Activated T-cell treated with anti-CD3 and anti-CD28 coated beads, Interleukin-2, amount 50 U/mL, for 24 hours (primary cell): ENCODE measurements at regions not wholly inside any gene's neighbourhood (a gene's known extent, or its start where the extent isn't known, plus 50 kb on each side); places are given as distances from the start of the nearest gene placed in this dataset.
"Not testable (repeated sequence)": the region's sequence is repeated elsewhere in the genome, so short reads cannot be mapped to it uniquely, and the experiment has no call there.

Source experiments
- DNase-seq: peaks from one replicate; pipeline ENCODE4 v3.0.0-alpha.2; 2020
- H3K27ac Mint-ChIP-seq: 2 replicates; pipeline ENCODE4 v1.8.0; 2020; ENCODE audit warnings: mild to moderate bottlenecking, mixed read lengths
- H3K27me3 Mint-ChIP-seq: 2 replicates; pipeline ENCODE4 v1.8.0; 2020; ENCODE audit warnings: mixed read lengths
- H3K36me3 Mint-ChIP-seq: 2 replicates; pipeline ENCODE4 v1.8.0; 2020; ENCODE audit warnings: low read depth, mixed read lengths
- H3K4me1 Mint-ChIP-seq: 2 replicates; pipeline ENCODE4 v1.8.0; 2020; ENCODE audit warnings: low read depth, mixed read lengths
- H3K4me3 Mint-ChIP-seq: 2 replicates; pipeline ENCODE4 v1.8.0; 2020; ENCODE audit warnings: mild to moderate bottlenecking, moderate library complexity, mixed read lengths
- H3K9me3 Mint-ChIP-seq: 2 replicates; pipeline ENCODE4 v1.8.0; 2020; ENCODE audit warnings: mixed read lengths

DNA sequence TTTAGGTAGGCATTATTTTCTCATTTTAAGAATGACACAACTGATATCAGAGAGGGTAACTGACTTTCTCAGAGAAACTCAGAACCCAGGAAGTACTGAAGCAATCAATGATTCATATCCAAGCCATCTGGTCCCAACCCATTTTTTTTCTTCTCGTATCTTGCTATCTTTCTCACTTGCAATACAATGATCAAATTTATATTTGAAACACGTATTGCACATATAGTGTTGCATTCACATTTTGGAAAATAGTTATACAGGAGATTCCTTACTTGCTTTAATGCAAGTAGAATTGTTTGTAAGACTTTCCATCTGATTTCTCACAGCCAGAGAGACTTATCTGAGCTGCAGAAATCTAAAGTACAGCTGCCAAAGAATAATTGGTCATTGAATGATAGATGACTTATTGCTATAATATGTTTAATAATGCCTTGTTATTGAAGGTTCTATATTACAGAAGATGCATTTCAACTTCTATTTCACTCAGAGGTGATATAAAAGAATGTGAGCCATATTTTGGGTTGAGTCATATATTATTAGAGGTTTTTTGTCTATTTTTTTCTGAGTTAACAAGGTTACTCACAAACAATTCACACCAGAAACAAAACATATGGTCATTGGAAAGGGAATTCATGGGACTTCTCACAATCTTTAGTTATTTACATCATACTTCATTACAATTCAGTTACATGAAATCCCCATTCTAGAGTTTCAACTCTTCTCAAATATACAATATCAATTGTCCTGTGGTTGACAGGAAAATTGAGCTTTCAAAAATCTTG, 337.5 kb upstream of the CITED2 start:
- H3K27ac Mint-ChIP-seq, result no peak overlapping the region
- peaks cover 13% of the 10 kb centered on the region for H3K27me3 Mint-ChIP-seq
- no peaks in the 10 kb centered on the region for H3K36me3 Mint-ChIP-seq
- H3K4me3 Mint-ChIP-seq, result no peak overlapping the region
- H3K9me3 Mint-ChIP-seq, result no peaks in the 10 kb centered on the region
- DNase-seq, result no peak
- no peaks in the 10 kb centered on the region for H3K4me1 Mint-ChIP-seq

DNA sequence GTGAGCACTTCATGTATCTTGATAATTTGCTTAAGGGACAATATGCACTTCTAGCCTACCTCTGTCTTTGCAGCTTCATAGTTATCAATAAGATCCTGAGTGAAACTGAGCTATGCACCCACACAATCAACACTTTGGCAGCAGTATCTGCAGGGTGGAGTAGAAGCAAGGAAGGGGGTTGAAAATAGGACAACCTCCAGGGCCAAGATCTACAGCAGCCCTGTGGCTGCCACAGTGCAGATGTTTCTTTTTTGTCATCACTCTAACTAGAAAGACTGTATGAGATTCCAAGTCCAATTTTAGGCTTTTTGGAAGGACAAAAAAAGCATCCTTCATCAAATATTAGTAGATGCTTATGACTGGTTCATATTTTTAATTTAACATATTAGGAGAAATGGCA, 336.1 kb upstream of the CITED2 start:
- H3K4me1 Mint-ChIP-seq, result no peaks in the 10 kb centered on the region
- no peak overlapping the region for H3K27ac Mint-ChIP-seq
- H3K27me3 Mint-ChIP-seq, result peaks cover 13% of the 10 kb centered on the region
- H3K9me3 Mint-ChIP-seq, result no peaks in the 10 kb centered on the region
- DNase-seq, result no peak
- no peak overlapping the region for H3K4me3 Mint-ChIP-seq
- no peaks in the 10 kb centered on the region for H3K36me3 Mint-ChIP-seq

DNA sequence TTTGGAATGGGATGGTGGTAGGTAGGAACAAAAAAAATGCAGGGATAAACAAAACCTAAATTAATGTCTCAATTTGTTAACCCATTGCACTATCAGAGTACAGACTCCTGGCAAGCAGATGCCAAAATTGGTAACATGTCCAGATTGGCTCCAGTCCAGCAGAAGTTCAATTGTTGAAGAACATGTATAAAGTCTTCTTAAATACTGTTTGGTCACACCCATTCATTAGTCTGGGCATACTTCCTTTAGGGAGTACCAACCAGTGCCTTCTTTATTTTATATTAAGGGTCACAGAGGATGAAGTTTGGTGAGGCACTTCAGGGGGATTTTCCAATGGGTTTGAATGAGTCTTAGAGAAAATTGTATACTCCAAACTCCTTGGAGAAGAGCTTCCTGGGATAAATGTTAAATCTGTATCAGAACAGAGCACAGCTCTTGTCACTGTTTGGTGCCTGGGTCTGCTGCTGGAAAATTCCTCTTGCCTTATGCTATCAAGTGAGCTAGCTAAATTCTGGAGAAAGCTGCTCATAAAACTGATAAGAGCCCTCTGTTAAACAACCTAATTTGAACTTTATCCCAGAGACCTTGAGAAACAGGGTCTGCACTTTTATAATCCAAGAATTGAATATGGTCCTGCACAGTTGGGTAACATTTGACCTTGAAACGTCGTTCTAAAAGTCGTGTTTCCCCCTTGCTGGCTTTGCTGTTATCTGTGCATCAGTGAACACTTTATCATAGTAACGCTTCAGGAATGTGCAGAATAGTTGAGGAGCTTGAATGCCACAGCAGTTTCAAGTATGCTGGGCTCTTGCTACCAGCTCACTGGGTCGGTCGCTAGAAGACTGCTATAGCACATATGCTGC, 334.1 kb upstream of the CITED2 start:
- H3K9me3 Mint-ChIP-seq, result peaks cover 4% of the 10 kb centered on the region
- H3K4me3 Mint-ChIP-seq, result no peak overlapping the region
- H3K27me3 Mint-ChIP-seq, result peaks cover 8% of the 10 kb centered on the region
- H3K4me1 Mint-ChIP-seq, result no peaks in the 10 kb centered on the region
- no peaks in the 10 kb centered on the region for H3K36me3 Mint-ChIP-seq
- H3K27ac Mint-ChIP-seq, result no peak overlapping the region
- no peak for DNase-seq

DNA sequence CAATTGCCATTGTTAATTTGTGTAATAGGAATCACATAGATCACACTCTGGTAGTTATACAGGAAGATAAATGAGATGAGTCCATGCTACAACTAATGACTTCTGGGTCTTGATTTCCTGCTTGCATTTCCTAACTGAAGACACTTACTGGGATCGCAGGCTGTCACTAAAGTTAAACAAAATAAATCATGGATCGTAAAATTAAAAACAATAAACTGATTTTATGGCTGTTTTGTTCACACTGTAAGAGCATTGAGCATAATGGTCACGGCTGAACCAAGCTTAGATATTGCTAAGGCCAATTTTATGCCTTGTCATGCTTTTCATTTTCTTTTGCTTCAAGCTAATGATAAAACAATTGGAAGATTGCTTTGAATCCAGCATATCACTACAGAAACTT, 332.5 kb upstream of the CITED2 start:
- H3K27ac Mint-ChIP-seq, result no peak overlapping the region
- no peaks in the 10 kb centered on the region for H3K36me3 Mint-ChIP-seq
- peaks cover 4% of the 10 kb centered on the region for H3K9me3 Mint-ChIP-seq
- H3K27me3 Mint-ChIP-seq, result peaks cover 7% of the 10 kb centered on the region
- DNase-seq, result no peak
- H3K4me3 Mint-ChIP-seq, result no peak overlapping the region
- H3K4me1 Mint-ChIP-seq, result no peaks in the 10 kb centered on the region

DNA sequence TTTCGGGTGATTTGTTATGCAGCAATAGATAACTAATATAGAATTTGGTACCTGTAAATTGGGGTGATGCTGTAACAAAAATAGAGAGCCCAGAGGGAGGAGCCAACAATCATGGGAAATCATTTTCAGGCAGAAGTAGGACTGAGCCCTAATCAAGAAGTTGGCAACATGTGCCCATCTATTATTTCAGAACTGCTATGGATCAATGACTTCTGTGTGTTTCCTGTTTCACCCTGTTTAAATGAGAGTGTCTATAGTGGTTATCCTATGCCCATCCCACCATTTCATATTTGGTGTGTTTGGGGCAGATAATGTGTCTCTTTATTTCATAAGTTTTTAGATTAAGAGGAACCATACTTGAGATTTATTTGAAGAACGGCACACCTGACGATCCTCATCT, 330.8 kb upstream of the CITED2 start:
- H3K27ac Mint-ChIP-seq, result no peak overlapping the region
- no peaks in the 10 kb centered on the region for H3K4me1 Mint-ChIP-seq
- DNase-seq, result no peak
- no peaks in the 10 kb centered on the region for H3K36me3 Mint-ChIP-seq
- peaks cover 6% of the 10 kb centered on the region for H3K27me3 Mint-ChIP-seq
- no peak overlapping the region for H3K4me3 Mint-ChIP-seq
- H3K9me3 Mint-ChIP-seq, result peaks cover 4% of the 10 kb centered on the region

DNA sequence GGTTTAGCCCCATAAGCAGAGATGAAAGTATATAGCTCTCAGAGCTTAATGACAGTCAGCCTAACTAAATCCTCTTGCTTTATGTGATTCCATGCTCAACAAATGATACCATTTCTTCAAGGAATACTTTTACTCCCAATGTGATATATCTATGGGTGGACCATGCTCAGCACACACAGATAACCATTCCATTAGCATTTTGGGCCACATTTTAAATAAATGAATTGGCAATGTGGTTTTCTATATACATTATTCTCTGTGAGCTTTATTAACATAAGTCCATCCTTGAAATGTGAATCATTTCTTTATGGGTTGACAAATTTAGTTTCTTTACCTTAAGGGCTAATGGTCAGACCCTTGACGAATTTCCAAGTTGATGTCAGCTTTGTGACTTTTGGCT, 329.3 kb upstream of the CITED2 start:
- Mint-ChIP-seq H3K4me1 (no peaks in the 10 kb centered on the region), H3K36me3 (no peaks in the 10 kb centered on the region), H3K9me3 (peaks cover 4% of the 10 kb centered on the region), H3K27ac (no peak overlapping the region), H3K4me3 (no peak overlapping the region), H3K27me3 (no peaks in the 10 kb centered on the region)
- DNase-seq, result no peak

DNA sequence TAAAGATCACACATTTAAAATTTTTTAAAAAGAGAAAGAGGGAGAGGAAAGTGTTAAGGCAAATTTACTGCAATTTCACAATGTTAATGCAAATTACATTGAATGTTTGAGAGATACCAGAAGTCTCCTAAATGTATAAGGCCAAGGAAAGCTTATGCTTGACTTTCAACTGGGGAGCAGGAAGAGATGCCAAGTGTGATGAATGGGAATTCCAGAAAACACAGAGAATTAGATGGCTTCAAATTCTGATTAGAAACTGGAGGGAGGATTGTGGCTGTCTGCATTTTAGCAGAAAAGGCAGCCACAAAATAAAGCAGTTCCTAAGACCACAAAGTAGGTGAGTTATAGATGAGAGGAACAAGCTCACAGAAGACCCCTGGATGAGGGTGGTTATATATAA, 328.3 kb upstream of the CITED2 start:
- Mint-ChIP-seq H3K36me3 (no peaks in the 10 kb centered on the region), H3K4me1 (no peaks in the 10 kb centered on the region), H3K27ac (no peak overlapping the region), H3K4me3 (no peak overlapping the region), H3K9me3 (peaks cover 4% of the 10 kb centered on the region), H3K27me3 (no peaks in the 10 kb centered on the region)
- DNase-seq, result no peak

DNA sequence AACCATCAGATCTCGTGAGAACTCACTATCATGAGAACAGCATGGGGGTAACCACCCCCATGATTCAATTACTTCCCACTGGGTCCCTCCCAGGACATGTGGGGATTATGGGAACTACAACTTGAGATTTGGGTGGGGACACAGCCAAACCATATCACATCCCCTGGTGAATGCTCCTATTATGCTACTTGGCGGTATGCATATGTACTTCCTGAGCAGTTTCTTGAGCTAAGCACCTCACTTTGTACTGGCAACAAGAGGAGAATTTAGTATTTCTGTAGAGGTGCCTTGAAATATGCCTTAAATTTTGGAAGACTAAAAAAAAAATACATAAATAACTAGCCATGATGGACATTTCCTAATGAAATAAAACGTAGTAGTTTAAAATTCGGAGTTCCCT, 327.2 kb upstream of the CITED2 start:
- H3K9me3 Mint-ChIP-seq, result peaks cover 4% of the 10 kb centered on the region
- H3K27ac Mint-ChIP-seq, result no peak overlapping the region
- DNase-seq, result no peak

DNA sequence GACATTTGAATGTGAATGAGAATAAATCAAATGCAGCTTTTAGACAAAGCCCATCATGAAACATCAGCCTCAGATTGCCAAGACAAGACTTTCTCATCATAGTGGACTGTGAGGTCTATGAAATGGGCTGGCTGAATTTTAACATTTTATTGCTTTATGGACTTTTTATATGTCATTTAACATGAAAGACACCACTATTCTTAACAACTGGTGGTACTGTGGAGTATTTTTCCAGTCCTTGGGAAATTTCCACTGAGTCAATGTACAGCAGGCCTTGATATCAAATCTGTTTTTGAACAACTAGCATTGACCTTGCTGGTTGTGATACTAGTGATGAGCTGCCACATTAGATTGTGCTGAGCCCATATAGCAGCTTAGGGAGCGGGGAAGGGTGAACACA, 326.6 kb upstream of the CITED2 start:
- Mint-ChIP-seq H3K4me3 (no peak overlapping the region), H3K4me1 (peaks cover 4% of the 10 kb centered on the region), H3K9me3 (peaks cover 4% of the 10 kb centered on the region), H3K27me3 (peaks cover 3% of the 10 kb centered on the region), H3K36me3 (no peaks in the 10 kb centered on the region), H3K27ac (no peak overlapping the region)
- DNase-seq, result no peak

More for the DNA sequence above, 327.2 kb upstream of the CITED2 start:
- Mint-ChIP-seq H3K4me1 (peaks cover 4% of the 10 kb centered on the region), H3K36me3 (no peaks in the 10 kb centered on the region), H3K4me3 (no peak overlapping the region), H3K27me3 (no peaks in the 10 kb centered on the region)

DNA sequence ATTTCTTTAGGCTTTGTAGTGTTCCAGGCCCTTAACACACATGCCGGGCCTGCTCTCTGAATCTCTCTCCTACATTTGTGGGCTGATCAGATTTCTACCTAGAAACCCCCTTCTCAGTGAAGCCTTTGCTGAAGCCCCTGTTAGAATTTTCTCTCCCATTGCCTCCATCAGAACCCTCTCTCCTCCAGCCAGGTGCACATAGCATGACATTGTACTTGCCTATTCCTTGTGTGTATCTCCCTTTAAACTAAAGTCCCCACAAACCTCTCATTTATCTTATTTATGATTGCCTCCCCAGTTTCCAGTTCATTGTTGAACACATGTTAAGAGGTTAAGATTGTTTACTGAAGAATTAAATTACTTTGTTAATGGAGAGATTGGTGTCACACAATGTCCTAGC, 325.5 kb upstream of the CITED2 start:
- Mint-ChIP-seq H3K4me3 (no peak overlapping the region), H3K27me3 (peaks cover 3% of the 10 kb centered on the region), H3K4me1 (peaks cover 4% of the 10 kb centered on the region), H3K27ac (no peak overlapping the region), H3K36me3 (no peaks in the 10 kb centered on the region), H3K9me3 (no peaks in the 10 kb centered on the region)
- no peak for DNase-seq

DNA sequence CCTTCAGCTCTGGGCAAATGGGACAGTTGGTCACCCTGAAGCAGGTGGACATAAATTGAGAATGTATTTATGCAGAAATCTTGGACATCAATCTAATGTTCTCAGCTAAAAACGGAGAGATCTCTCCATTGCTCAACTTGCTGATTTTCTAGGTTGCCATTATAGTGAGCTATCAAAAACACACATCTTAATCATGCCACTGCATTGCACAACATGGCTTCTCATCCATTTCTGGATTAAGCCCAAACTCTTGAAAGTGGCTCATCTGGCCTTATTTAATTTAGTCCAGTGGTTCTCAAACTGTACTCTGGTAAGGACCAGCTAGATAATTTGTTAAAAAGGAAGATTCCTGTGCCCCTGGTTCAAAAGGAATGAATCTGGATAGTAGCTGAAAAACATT, 324.9 kb upstream of the CITED2 start:
- Mint-ChIP-seq H3K27me3 (peaks cover 3% of the 10 kb centered on the region), H3K36me3 (no peaks in the 10 kb centered on the region), H3K4me3 (no peak overlapping the region), H3K9me3 (no peaks in the 10 kb centered on the region), H3K27ac (no peak overlapping the region), H3K4me1 (peaks cover 4% of the 10 kb centered on the region)
- DNase-seq, result no peak

DNA sequence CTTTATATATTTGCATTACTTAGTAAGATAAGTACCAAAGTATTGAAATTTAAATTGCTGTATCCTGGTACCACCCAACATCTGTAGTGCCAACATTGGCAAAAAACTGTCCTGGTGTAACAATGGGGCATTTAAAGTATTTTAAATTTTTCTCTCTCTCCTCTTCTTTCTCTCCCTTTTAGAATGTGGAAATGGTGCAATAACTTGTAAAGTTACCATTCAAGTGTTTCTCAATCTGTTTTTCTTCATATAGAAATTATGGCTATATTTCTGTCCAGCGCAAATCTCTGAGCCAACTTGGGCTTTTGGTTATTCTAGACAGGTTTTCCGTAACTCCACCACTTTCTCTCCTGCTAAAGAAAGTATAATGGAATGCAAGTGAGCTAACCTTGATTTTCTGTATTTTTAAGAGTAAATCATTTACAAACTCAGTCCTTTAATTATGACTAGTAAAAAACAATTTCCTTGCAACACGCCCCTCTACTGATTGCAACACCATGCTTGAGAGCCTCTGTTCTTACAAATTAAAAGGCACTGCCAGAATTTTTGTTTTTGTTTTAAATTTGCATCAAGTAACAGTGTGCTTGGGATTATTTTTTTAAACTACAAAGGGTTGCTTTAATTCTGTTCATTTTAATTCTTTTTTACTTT, 324.2 kb upstream of the CITED2 start:
- Mint-ChIP-seq H3K9me3 (no peaks in the 10 kb centered on the region), H3K27ac (no peak overlapping the region), H3K27me3 (peaks cover 3% of the 10 kb centered on the region), H3K4me1 (peaks cover 4% of the 10 kb centered on the region), H3K36me3 (no peaks in the 10 kb centered on the region), H3K4me3 (no peak overlapping the region)
- DNase-seq, result no peak

DNA sequence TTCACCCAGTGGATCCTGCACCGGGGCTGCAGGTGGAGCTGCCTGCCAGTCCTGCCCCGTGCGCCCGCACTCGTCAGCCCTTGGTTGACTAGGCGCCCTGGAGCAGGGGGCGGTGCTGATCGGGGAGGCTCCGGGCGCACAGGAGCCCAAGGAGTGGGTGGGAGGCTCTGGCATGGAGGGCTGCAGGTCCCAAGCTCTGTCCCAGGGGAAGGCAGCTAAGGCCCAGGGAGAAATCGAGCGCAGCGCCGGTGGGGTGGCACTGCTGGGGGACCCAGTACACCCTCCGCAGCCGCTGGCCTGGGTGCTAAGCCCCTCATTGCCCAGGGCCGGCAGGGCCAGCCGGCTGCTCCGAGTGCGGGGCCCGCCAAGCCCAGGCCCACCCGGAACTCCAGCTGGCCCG, 323.4 kb upstream of the CITED2 start:
- H3K4me3 Mint-ChIP-seq, H3K4me1 Mint-ChIP-seq, H3K9me3 Mint-ChIP-seq, H3K27ac Mint-ChIP-seq, DNase-seq, H3K27me3 Mint-ChIP-seq, H3K36me3 Mint-ChIP-seq: not testable (repeated sequence)

DNA sequence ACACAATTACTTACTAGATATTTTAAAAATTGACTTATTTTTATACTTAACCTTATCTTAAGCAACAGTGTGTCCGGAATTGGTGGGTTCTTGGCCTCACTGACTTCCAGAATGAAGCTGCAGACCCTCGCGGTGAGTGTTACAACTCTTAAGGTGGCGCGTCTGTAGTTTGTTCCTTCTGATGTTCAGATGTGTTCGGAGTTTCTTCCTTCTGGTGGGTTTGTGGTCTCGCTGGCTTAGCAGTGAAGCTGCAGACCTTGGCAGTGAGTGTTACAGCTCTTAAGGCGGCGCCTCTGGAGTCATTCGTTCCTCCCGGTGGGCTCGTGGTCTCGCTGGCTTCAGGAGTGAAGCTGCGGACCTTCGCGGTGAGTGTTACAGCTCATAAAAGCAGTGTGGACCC, 322.5 kb upstream of the CITED2 start:
- not testable (repeated sequence) for H3K4me1 Mint-ChIP-seq, H3K27me3 Mint-ChIP-seq, H3K9me3 Mint-ChIP-seq, H3K36me3 Mint-ChIP-seq, H3K27ac Mint-ChIP-seq
- DNase-seq, result peak; percentile 30
- H3K4me3 Mint-ChIP-seq, result peak overlapping the region; percentile 47

DNA sequence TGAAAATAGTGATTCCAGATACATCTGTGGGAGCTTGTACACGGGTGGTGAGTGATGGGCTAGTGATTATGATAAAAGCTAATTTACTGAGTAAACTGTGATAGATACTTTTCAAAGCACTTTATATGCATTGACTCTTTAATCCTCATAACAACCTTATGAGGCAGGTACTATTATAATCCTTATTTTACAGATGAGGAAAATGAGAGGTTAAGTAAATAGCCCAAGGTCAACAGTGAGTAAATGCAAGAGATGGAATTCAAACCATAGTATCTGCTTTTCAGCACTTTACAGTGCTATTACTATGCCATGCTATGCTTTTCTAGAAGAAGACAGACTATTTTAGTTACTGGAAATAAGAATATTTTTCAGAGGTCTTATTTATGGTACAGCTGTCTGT, 320.9 kb upstream of the CITED2 start:
- Mint-ChIP-seq H3K9me3 (no peaks in the 10 kb centered on the region), H3K4me3 (no peak overlapping the region), H3K27me3 (peaks cover 11% of the 10 kb centered on the region), H3K36me3 (no peaks in the 10 kb centered on the region), H3K27ac (no peak overlapping the region), H3K4me1 (peaks cover 4% of the 10 kb centered on the region)
- no peak for DNase-seq
